Inflammatory macrophage treated with lipopolysaccharide for 4 hours (primary cell): ENCODE measurements at regions not wholly inside any gene's neighbourhood (a gene's known extent, or its start where the extent isn't known, plus 50 kb on each side); places are given as distances from the start of the nearest gene placed in this dataset.

ENCODE experiments used
- DNase-seq: peaks from one replicate; pipeline ENCODE4 v3.0.0-alpha.2; 2020

GRCh38 chr14:78075033-78075432, 95.1 kb upstream of the NRXN3 start:
- DNase-seq = no peak

GRCh38 chr14:78075555-78076277, 94.5 kb upstream of the NRXN3 start:
- no peak for DNase-seq

- DNase-seq = no peak
Observed at GRCh38 chr14:78081245-78081644, 88.9 kb upstream of the NRXN3 start.

GRCh38 chr14:78083837-78084236, 86.3 kb upstream of the NRXN3 start:
- no peak for DNase-seq

GRCh38 chr14:78086342-78086741, 83.8 kb upstream of the NRXN3 start:
- DNase-seq = no peak

- no peak for DNase-seq
Observed at GRCh38 chr14:78088916-78089315, 81.3 kb upstream of the NRXN3 start.

- no peak for DNase-seq
Observed at GRCh38 chr14:78090864-78091263, 79.3 kb upstream of the NRXN3 start.

GRCh38 chr14:78091361-78091760, 78.8 kb upstream of the NRXN3 start:
- no peak for DNase-seq

GRCh38 chr14:78092040-78092439, 78.1 kb upstream of the NRXN3 start:
- DNase-seq = no peak

- DNase-seq = no peak
Observed at GRCh38 chr14:78103271-78103670, 66.9 kb upstream of the NRXN3 start.

- no peak for DNase-seq
Observed at GRCh38 chr14:78104160-78104559, 66.0 kb upstream of the NRXN3 start.

- no peak for DNase-seq
Observed at GRCh38 chr14:78104655-78105054, 65.5 kb upstream of the NRXN3 start.

- DNase-seq = no peak
Observed at GRCh38 chr14:78106381-78106780, 63.8 kb upstream of the NRXN3 start.

- no peak for DNase-seq
Observed at GRCh38 chr14:78107166-78107565, 63.0 kb upstream of the NRXN3 start.

- no peak for DNase-seq
Observed at GRCh38 chr14:78119440-78119839, 50.7 kb upstream of the NRXN3 start.
